HL-60 (cell line): ENCODE measurements at regions not wholly inside any gene's neighbourhood (a gene's known extent, or its start where the extent isn't known, plus 50 kb on each side); places are given as distances from the start of the nearest gene placed in this dataset.

Experiments
- DNase-seq, 2 experiments: peaks; one replicate each; pipeline ENCODE4 v3.0.0-alpha.2; 2010 to 2020; ENCODE audit warnings: low read depth in 1 of 2, low spot score in 1 of 2
- H3K27ac ChIP-seq: fragments of 250-450 bp; sonication (Bioruptor Pico); replicated peaks from 2 replicates; pipeline ENCODE4 v1.5.1; 2020; ENCODE audit warnings: mild to moderate bottlenecking, moderate library complexity
- H3K27me3 ChIP-seq: fragments of 250-450 bp; sonication (Bioruptor Pico); 2 replicates; pipeline ENCODE4 v1.5.1; 2021; ENCODE audit warnings: mild to moderate bottlenecking, moderate library complexity; ENCODE audit not compliant: insufficient read depth, poor library complexity, severe bottlenecking
- H3K4me3 ChIP-seq: replicated peaks from 2 replicates; pipeline ENCODE4 v1.5.1; 2011; ENCODE audit warnings: mild to moderate bottlenecking, control low read depth, low read length; ENCODE audit not compliant: insufficient read depth
- GABPA ChIP-seq: IDR thresholded peaks from 2 replicates; pipeline ENCODE4 v1.6.1; 2012; ENCODE audit warnings: low read depth
- POLR2AphosphoS5 ChIP-seq: IDR thresholded peaks from 2 replicates; pipeline ENCODE4 v1.6.1; 2012; ENCODE audit warnings: low read depth
- REST ChIP-seq: IDR thresholded peaks from 2 replicates; pipeline ENCODE4 v1.6.1; 2012; ENCODE audit warnings: low read depth; ENCODE audit not compliant: insufficient replicate concordance
- SPI1 ChIP-seq: IDR thresholded peaks from 2 replicates; pipeline ENCODE4 v1.6.1; 2012; ENCODE audit warnings: low read depth, mild to moderate bottlenecking, borderline replicate concordance
- TF ChIP-seq, protein P1 (sequence below): IDR thresholded peaks from one replicate; pipeline ENCODE4 v1.5.1; 2011; ENCODE audit warnings: low read length, control low read depth, inconsistent platforms; ENCODE audit not compliant: insufficient read depth

- Histone ChIP-seq H3K27me3 (no peaks in the 10 kb centered on the region), H3K4me3 (no peak overlapping the region), H3K27ac (no peak overlapping the region)
- no peak for DNase-seq
- TF ChIP-seq, protein P1, sequence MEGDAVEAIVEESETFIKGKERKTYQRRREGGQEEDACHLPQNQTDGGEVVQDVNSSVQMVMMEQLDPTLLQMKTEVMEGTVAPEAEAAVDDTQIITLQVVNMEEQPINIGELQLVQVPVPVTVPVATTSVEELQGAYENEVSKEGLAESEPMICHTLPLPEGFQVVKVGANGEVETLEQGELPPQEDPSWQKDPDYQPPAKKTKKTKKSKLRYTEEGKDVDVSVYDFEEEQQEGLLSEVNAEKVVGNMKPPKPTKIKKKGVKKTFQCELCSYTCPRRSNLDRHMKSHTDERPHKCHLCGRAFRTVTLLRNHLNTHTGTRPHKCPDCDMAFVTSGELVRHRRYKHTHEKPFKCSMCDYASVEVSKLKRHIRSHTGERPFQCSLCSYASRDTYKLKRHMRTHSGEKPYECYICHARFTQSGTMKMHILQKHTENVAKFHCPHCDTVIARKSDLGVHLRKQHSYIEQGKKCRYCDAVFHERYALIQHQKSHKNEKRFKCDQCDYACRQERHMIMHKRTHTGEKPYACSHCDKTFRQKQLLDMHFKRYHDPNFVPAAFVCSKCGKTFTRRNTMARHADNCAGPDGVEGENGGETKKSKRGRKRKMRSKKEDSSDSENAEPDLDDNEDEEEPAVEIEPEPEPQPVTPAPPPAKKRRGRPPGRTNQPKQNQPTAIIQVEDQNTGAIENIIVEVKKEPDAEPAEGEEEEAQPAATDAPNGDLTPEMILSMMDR, result no peak
- TF ChIP-seq POLR2AphosphoS5, result no peak
- TF ChIP-seq SPI1, result no peak
- no peak for TF ChIP-seq GABPA
- no peak for TF ChIP-seq REST
Observed at GRCh38 chr2:12341920-12342319, 374.8 kb upstream of the TRIB2 start.

DNA sequence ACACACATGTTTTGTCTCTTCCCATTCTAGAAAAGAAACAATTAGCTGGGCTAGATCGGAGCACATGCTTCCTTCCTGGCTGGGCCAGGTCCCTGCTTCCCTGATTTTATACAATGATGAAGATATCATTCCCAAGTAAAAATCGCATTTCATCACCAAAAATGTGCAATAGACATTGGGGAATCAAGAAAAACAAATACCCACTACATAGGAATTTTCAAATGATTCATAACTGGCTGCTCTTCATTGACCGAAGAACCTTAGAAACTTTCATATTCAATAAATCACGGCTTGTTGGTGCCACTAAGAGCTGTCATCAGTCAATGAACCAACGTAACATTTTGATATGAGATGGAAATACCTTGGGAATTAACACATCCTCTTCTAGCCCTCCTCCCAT is 373.6 kb upstream of the TRIB2 start:
- H3K4me3 ChIP-seq, result no peak overlapping the region
- no peaks in the 10 kb centered on the region for H3K27me3 ChIP-seq
- no peak for DNase-seq
- TF ChIP-seq REST, result no peak
- TF ChIP-seq SPI1, result no peak
- no peak for TF ChIP-seq POLR2AphosphoS5
- TF ChIP-seq, protein P1, result no peak
- no peak for TF ChIP-seq GABPA
- no peak overlapping the region for H3K27ac ChIP-seq

- no peak overlapping the region for H3K4me3 ChIP-seq
- no peak for DNase-seq
- no peak overlapping the region for H3K27ac ChIP-seq
- no peaks in the 10 kb centered on the region for H3K27me3 ChIP-seq
- TF ChIP-seq POLR2AphosphoS5 (no peak), SPI1 (no peak), REST (no peak), GABPA (no peak)
- TF ChIP-seq, protein P1, result no peak
Observed at GRCh38 chr2:12347066-12347493, 369.7 kb upstream of the TRIB2 start.
